Activated T-helper 1 cell treated with Interleukin-2 at 50 U/mL for 16 hours (primary cell): ENCODE measurements at regions not wholly inside any gene's neighbourhood (a gene's known extent, or its start where the extent isn't known, plus 50 kb on each side); places are given as distances from the start of the nearest gene placed in this dataset.

Experiments
- DNase-seq: peaks from one replicate; pipeline ENCODE4 v3.0.0-alpha.2; 2020; ENCODE audit warnings: low read depth

GRCh38 chr2:221115944-221116343, 456.2 kb downstream of the EPHA4 start:
- DNase-seq, result no peak

DNA sequence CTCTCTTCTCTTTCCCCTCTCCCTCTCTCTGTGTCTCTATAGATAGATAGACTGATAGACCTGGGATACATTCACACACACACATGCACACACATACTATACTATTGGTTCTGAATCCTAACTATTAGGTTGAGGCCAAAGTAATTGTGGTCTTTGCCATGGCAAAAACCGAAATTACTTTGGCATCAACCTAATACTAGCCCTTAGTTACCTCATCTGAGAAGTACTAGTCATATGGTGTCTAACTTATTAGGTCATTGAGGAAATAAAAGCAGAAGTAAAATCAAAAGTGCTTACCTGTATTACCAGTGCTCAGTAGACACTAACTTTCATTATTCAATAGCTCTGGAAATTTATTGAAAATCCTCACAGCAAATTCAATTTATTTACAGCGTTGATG, 451.5 kb downstream of the EPHA4 start:
- no peak for DNase-seq

DNA sequence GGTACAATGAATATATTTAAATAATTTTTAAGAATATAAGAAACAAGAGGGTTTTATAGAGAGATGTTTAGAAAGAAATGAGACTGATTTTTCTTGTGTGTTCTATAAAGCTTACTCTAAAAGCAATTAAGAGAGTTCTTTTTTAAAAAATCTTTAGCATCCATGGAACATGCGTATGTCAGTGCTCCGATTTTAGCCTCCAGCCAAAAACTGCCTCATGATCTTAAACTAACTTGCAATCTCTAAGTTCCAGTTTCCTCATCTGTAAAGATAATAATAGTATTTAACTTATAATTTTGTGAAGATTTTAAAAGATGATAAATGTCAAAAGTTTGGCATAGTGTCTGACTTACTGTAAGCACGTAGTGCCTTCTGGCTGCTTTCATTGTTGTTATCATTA, 448.7 kb downstream of the EPHA4 start:
- DNase-seq, result no peak

- no peak for DNase-seq
Observed at GRCh38 chr2:221124532-221125240, 447.4 kb downstream of the EPHA4 start.

DNA sequence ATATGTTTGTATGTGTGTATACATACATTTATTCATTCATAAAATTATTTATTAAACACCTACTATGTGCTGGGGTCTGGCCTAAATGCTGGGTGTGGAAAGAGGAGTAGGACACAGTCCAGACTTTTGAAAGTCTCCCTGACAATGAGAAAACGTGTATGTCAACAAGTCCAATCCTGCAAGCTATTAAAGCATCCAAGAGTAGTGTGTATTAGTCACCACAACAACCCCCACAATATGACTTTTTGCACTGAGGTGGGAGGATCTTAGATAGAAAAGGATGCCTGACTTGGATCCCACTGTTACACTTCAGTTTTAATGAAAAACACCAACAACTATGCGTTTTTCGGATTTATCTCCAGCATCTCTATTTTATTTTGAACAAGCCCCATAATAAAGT, 446.4 kb downstream of the EPHA4 start:
- DNase-seq, result no peak

DNA sequence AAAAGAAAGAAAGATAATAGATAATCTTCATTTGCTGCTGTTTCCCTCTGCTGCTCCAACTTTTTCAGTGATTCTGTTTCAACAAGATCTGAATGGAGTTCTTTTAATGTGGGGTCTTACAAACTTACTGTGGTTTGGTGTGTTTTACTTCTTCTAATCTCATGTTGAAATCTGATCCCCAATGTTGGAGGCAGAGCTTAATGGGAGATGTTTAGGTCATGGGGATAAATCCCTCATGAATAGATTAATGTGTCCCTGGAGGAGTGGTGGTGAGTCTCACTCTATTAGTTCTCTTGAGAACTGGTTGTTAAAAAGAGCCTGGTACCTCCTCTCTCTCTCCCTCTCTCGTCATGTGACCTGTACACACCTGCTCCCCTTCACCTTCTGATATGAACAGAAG, 442.4 kb downstream of the EPHA4 start:
- DNase-seq, result no peak

- DNase-seq, result no peak
Observed at GRCh38 chr2:221130431-221130830, 441.7 kb downstream of the EPHA4 start.

DNA sequence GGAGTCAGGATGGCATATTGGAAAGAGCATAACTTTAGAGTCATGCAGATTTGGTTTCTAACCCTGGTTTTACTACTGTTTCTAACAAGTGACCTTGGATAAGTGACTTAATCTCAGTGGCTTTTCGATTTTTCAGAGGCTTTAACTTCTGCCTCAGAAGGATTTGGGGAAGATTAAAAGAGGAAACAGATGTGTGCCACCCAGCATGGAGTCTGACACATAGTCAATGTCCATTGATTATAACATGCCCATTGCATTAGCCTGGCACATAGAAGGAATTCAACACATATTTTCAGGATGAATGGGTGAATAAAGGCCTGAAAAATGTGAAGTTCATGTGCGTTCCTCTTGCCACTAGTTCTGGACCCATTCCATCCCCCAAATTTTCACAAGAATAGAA, 438.2 kb downstream of the EPHA4 start:
- no peak for DNase-seq

- no peak for DNase-seq
Observed at GRCh38 chr2:221134718-221135117, 437.4 kb downstream of the EPHA4 start.

DNA sequence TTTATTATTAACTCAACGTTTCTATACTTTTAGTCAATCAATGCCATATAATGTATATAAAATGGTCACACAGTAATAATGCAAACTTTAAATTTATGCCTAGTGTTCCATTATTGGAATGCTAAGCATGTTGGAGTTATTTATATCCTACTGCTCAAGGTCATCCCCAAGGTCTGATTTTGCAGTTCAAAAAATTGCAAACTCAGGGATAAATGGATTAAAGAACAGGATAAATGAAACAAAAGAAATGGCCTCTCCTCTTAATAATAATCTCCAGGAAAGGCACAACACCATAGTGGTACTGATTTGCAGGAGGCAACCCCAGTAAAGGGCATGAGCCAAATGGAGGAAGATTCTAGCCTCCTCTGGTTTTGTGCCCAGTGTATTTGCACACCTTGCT, 436.4 kb downstream of the EPHA4 start:
- DNase-seq, result no peak

DNA sequence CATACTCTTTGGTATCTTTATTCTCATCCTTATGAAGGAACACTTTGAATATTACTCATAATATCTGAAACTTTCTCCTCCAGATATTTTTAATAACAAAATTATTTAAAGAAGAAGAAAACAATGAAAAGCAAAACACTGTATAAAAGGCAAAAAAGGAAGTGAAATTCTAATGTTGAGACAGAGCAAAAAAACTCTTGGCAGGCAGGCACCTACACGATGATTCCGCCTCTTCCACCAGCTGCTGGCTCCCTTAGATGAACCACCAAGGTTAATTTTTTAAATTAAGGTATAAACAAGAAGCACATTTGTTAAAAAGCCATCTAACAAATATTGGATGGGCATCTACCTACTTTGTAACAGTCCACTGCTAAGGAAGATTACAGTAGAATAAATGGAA, 434.7 kb downstream of the EPHA4 start:
- no peak for DNase-seq

DNA sequence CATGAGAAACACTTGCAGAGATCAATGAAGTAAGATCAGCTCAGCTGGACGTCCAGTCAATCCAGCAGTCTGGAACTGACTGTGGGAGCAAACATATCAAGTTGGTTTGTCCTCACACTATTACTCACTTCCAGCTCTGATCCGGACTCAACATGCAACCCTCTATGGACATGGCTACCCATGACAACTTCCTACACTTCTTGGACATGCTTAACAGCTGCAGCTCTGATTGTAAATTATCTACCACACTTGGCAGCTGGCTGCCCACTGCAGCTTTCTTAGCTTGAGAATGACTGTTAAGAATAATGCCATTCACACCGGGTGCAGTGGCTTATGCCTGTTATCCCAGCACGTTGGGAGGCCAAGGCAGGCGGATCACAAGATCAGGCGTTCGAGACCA, 429.8 kb downstream of the EPHA4 start:
- no peak for DNase-seq

DNA sequence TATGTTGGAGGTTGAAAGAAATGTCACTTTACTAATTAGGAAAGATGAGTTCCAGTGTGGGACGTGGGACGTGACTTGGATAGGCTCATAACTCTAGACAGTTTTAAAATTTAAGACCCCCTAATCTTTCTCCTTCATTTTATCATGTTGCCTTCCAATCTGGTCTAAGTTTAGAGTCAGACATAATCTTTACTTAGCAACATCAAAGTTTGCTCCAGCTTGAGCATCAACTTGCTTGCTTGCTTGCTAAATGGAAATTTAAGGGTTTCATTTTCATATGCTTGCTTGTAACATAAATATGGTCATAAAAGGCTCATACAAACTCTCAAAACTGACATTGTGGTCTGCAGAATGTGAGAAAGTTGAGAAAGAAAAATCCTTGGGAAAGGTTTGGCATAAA, 428.9 kb downstream of the EPHA4 start:
- no peak for DNase-seq

DNA sequence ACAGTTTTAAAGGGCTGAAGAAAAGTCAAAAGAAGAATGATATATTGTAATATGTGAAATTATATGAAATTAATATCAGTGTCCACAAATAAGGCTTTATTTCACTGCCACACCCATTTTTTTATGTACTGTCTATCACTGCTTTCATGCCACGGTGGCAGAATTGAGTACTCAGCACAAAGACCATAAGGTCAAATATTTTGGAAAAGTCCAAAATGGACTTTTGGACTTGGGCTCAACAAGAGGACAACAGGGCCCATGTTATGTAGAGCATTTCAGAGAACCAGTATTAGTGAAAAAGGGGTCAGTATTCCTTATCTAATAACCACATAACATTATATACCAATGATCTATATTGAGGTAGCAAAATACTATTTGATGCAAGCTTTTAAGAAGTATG, 427.2 kb downstream of the EPHA4 start:
- no peak for DNase-seq

- DNase-seq, result no peak
Observed at GRCh38 chr2:221145396-221145795, 426.7 kb downstream of the EPHA4 start.

DNA sequence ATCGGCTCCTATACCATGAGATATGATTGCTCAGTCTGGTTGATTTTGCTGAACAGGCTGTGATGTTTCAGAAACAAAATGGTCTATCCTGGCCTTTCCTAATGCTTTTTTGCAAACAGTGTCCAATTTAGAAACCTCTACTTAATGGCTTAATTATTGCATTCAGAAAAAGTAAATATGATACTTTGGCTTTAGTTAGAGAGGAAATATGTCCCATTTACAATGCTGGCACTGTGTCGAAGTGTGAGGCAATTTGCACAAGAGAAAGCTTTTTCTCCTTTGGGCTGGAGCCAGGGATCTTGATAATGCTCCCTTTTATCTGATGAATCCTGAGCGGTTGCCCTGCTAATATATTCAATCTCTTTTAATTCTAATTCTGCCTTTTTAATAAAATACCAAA, 418.9 kb downstream of the EPHA4 start:
- no peak for DNase-seq

DNA sequence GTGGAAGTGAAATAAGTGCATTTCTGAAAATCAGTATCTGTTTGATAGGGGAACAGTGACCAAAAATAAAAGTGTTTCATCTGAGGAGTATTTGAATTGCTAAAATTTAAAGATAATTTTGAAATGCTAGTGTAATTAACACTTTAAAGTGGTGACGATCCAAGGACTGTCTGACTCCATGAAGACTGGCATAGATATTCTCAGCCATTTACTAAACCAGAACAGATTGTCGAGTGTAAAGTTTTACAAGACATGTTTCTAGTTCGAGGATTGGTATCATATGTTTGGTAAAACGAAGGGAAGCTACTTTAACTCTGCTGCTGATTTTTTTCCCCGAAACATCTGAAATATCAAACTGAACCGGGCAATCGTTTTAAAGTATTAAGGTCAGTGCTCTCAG, 417.9 kb downstream of the EPHA4 start:
- DNase-seq, result no peak

DNA sequence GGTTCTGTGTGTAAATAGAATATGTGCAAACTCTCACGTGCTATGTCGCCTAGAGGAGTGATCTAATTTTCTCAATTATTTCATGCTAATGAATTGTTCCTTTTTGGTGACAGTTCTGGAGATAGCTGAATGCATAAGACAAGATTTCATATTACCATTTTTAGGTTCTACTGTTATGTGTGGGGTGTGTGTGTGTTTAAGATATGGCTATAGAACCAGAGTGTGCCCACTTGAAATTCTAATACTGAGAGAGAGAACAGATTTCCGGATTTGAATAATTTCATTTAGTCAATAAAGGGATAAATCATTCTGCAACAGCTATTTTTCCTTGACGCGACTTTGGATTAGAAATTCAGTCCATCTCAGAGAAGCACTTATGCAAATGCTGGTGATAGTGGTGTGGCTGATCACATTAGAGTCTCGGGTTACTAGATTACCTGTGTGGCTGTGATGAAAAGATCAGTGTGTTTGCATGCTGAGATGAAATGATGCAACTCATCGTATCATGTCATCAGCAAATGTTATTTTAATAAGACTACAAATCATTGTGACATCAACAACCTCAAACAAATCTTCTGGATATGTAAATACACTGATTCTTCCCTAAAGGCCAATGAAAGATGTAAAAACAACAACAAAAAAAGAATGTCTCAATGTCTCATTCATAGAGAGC, 415.9 kb downstream of the EPHA4 start:
- DNase-seq, result no peak

GRCh38 chr2:221161186-221161585, 410.9 kb downstream of the EPHA4 start:
- no peak for DNase-seq

DNA sequence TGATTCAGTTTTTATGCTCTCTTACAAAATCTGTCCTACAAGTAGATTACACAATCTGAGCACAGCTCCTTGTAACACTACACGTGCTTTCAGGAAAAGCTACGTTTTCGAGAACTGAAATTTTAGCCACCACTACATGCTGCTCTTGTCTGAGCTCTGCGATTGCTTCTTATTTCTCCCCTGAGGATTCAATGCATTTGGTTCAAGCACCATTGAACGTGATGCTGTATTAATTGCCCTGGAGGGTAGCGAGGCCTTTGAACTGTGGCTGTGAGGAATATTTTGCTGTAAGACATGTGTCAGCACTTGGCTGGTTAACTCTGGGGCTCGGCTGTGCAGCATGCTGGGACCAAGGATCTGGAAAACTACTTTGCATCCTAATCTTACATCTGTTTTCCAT, 405.8 kb downstream of the EPHA4 start:
- DNase-seq, result no peak

DNA sequence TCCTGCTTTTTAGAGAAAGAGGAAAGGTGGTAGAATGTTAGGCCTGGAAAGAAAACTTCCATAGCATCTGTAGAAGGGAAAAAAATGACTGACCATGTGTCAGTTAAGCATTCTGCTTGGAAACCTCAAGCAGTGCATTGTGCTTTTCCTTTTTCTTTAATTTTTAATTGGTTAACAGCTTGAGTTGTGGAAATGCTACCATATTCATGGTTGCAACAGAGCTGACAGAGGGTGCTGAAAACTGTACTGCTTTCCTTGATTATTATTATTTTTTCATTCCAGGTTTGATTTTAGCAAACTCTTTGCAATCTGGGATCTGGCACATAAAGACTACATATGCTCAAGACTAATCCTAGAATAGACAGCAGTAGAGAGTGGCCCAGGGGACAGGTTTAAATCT, 404.5 kb downstream of the EPHA4 start:
- DNase-seq, result no peak

DNA sequence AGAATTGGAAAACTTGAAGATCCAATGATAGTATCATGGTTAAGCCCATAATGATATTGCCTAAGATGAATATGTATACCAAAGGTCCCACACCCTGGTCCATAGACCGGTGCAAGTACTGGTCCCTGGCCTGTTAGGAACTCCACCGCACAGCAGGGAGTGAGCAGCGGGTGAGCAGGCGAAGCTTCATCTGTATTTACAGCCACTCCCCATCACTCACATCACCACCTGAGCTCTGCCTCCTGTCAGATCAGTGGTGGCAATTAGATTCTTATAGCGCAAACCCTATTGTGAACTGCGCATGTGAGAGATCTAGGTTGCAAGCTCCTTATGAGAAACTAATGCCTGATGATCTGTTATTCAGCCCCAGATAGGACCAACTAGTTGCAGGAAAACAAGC, 402.4 kb downstream of the EPHA4 start:
- DNase-seq, result no peak

GRCh38 chr2:221170548-221170947, 401.6 kb downstream of the EPHA4 start:
- DNase-seq, result no peak

GRCh38 chr2:221176667-221177066, 395.4 kb downstream of the EPHA4 start:
- no peak for DNase-seq
